Transverse colon (tissue), 3 donors: ENCODE measurements at regions not wholly inside any gene's neighbourhood (a gene's known extent, or its start where the extent isn't known, plus 50 kb on each side); places are given as distances from the start of the nearest gene placed in this dataset.
"Not testable (repeated sequence)": the region's sequence is repeated elsewhere in the genome, so short reads cannot be mapped to it uniquely, and the experiment has no call there.

Experiments used
- EP300 ChIP-seq: sonication (generic); formaldehyde crosslinking; IDR thresholded peaks from one replicate; pipeline ENCODE4 v1.6.1; 2017; ENCODE audit warnings: antibody characterized with exemption, low read depth
- POLR2A ChIP-seq: fragments of 450-650 bp; IDR thresholded peaks from one replicate; pipeline ENCODE4 v1.6.1; 2016; ENCODE audit warnings: antibody characterized with exemption, mild to moderate bottlenecking, moderate library complexity
- TF ChIP-seq, protein P1 (sequence below), 5 experiments: fragments of 200-600 bp in 3 of 5; fragments of 450-650 bp in 2 of 5; sonication (generic) in 3 of 5; IDR thresholded peaks; 1 replicate in 2 of 5; 2 replicates in 3 of 5; pipeline ENCODE4 v1.5.1; 2016 to 2017; ENCODE audit warnings: antibody characterized with exemption in 5 of 5, inconsistent platforms in 3 of 5, mild to moderate bottlenecking in 2 of 5, moderate library complexity in 1 of 5

DNA sequence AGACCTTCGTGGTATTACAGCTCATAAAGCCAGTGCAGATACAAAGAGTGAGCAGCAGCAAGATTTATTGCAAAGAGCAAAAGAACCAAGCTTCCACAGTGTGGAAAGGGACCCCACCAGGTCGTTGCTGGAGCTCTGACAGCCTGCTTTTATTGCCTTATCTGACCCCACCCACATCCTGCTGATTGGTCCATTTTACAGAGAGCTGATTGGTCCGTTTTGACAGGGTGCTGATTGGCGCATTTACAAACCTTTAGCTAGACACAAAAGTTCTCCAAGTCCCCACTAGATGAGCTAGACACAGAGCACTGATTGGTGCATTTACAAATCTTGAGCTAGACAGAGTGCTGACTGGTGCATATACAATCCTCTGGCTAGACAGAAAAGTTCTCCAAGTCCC lies 74.9 kb upstream of the ATP5MC3 start:
- not testable (repeated sequence) for TF ChIP-seq EP300, POLR2A
- TF ChIP-seq, protein P1, sequence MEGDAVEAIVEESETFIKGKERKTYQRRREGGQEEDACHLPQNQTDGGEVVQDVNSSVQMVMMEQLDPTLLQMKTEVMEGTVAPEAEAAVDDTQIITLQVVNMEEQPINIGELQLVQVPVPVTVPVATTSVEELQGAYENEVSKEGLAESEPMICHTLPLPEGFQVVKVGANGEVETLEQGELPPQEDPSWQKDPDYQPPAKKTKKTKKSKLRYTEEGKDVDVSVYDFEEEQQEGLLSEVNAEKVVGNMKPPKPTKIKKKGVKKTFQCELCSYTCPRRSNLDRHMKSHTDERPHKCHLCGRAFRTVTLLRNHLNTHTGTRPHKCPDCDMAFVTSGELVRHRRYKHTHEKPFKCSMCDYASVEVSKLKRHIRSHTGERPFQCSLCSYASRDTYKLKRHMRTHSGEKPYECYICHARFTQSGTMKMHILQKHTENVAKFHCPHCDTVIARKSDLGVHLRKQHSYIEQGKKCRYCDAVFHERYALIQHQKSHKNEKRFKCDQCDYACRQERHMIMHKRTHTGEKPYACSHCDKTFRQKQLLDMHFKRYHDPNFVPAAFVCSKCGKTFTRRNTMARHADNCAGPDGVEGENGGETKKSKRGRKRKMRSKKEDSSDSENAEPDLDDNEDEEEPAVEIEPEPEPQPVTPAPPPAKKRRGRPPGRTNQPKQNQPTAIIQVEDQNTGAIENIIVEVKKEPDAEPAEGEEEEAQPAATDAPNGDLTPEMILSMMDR (IDR thresholded peaks at IDR 0.05), result not testable (repeated sequence)
